ENCODE measurements at regions not wholly inside any gene's neighbourhood (a gene's known extent, or its start where the extent isn't known, plus 50 kb on each side); places are given as distances from the start of the nearest gene placed in this dataset.

DNA sequence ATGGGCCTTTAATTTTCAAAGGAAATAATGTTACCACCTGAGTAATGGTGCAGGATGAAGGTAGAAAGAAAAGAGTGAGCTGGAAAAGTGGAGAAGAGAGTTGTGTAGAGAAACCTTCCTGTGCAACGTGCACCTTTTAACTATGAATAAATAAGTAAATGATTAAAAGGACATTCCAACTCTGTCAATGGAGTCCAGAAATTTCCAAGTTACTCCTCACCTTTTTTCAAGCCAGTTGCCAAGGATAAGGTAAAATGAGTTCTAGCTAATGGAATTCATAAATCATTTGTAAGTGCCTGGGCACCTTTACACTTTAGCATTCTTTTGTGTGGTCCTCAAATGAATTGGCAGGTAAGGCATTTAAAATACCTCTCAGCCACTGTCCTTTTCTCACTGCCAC lies 549.4 kb upstream of the NRP1 start:
- Histone ChIP-seq H4K8ac (ENCODE audit: low read depth, low read length) (no peak overlapping the region), H4K91ac (ENCODE audit: low read depth, low read length) (no peak overlapping the region), H2AK5ac (ENCODE audit: low read length) (no peak overlapping the region), H3K4me2 (ENCODE audit: low read length) (no peak overlapping the region), H3K23ac (ENCODE audit: low read length) (no peak overlapping the region), H3K9ac (ENCODE audit: low read length) (no peak overlapping the region), H2AFZ (ENCODE audit: insufficient read depth, low read length, poor library complexity) (no peak overlapping the region), H3K79me1 (ENCODE audit: low read length) (no peaks in the 10 kb centered on the region), H3K4me3 (ENCODE audit: low read depth, low read length) (no peak overlapping the region), H3K27ac (ENCODE audit: low read depth, low read length) (no peak overlapping the region), H3K4ac (ENCODE audit: low read depth, low read length) (no peak overlapping the region), H3K18ac (ENCODE audit: low read length) (no peak overlapping the region), H3K27me3 (ENCODE audit: insufficient read depth, low read length) (no peaks in the 10 kb centered on the region), H2BK120ac (ENCODE audit: insufficient read depth, low read length, poor library complexity) (no peak overlapping the region), H3K14ac (ENCODE audit: low read length) (no peak overlapping the region), H3K4me1 (ENCODE audit: control insufficient read depth in 1 of 2, insufficient read depth in 2 of 2, low read length in 2 of 2) (peaks cover 0 to 5% of the 10 kb centered on the region in 2 experiments), H4K12ac (ENCODE audit: low read depth, low read length) (no peak overlapping the region), H2BK12ac (ENCODE audit: low read length) (no peak overlapping the region), H3K36me3 (ENCODE audit: control insufficient read depth in 1 of 2, insufficient read depth in 2 of 2, low read length in 2 of 2) (no peaks in the 10 kb centered on the region), H3K79me2 (ENCODE audit: control insufficient read depth, insufficient read depth, low read length, poor library complexity) (no peaks in the 10 kb centered on the region), H3K9me3 (ENCODE audit: insufficient read depth, low read depth, low read length) (no peaks in the 10 kb centered on the region), H2BK5ac (ENCODE audit: low read depth, low read length, poor library complexity) (no peak overlapping the region)
- no peak for DNase-seq
- WGBS (ENCODE audit: extremely low coverage, insufficient coverage, insufficient read length) = no CpG with 5 or more reads among the region's 1 CpG

DNA sequence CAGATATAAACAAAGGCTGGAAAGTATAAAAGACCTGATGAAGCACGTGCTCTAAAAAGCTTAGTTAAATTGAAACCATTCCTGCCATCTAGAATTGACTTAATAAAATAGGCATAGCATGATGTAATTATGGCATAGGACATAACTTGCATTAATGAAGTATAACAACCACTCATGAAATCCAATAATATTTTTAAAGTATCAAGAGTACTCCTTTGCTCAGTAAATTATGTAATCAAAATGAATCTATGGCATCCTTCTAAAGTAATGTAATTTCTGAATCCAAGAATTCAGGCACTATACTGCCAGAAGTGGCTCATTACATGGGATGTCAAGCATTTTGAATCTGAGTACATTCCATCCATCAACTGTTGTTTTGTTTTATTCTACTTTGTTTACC lies 548.5 kb upstream of the NRP1 start:
- WGBS (ENCODE audit: extremely low coverage, insufficient coverage, insufficient read length) = no CpG with 5 or more reads among the region's 1 CpG
- DNase-seq = no peak
- Histone ChIP-seq H2BK5ac (ENCODE audit: low read depth, low read length, poor library complexity) (no peak overlapping the region), H3K4me2 (ENCODE audit: low read length) (no peak overlapping the region), H2BK12ac (ENCODE audit: low read length) (no peak overlapping the region), H4K91ac (ENCODE audit: low read depth, low read length) (no peak overlapping the region), H3K9ac (ENCODE audit: low read length) (no peak overlapping the region), H3K36me3 (ENCODE audit: control insufficient read depth in 1 of 2, insufficient read depth in 2 of 2, low read length in 2 of 2) (no peaks in the 10 kb centered on the region), H3K23ac (ENCODE audit: low read length) (no peak overlapping the region), H2BK120ac (ENCODE audit: insufficient read depth, low read length, poor library complexity) (no peak overlapping the region), H4K12ac (ENCODE audit: low read depth, low read length) (no peak overlapping the region), H3K4me3 (ENCODE audit: low read depth, low read length) (no peak overlapping the region), H3K27ac (ENCODE audit: low read depth, low read length) (no peak overlapping the region), H3K18ac (ENCODE audit: low read length) (no peak overlapping the region), H3K79me2 (ENCODE audit: control insufficient read depth, insufficient read depth, low read length, poor library complexity) (no peaks in the 10 kb centered on the region), H3K4me1 (ENCODE audit: control insufficient read depth in 1 of 2, insufficient read depth in 2 of 2, low read length in 2 of 2) (peaks cover 0 to 5% of the 10 kb centered on the region in 2 experiments), H4K8ac (ENCODE audit: low read depth, low read length) (no peak overlapping the region), H3K79me1 (ENCODE audit: low read length) (no peaks in the 10 kb centered on the region), H3K4ac (ENCODE audit: low read depth, low read length) (no peak overlapping the region), H3K27me3 (ENCODE audit: insufficient read depth, low read length) (no peaks in the 10 kb centered on the region), H3K9me3 (ENCODE audit: insufficient read depth, low read depth, low read length) (no peaks in the 10 kb centered on the region), H2AK5ac (ENCODE audit: low read length) (no peak overlapping the region), H3K14ac (ENCODE audit: low read length) (no peak overlapping the region), H2AFZ (ENCODE audit: insufficient read depth, low read length, poor library complexity) (no peak overlapping the region)

DNA sequence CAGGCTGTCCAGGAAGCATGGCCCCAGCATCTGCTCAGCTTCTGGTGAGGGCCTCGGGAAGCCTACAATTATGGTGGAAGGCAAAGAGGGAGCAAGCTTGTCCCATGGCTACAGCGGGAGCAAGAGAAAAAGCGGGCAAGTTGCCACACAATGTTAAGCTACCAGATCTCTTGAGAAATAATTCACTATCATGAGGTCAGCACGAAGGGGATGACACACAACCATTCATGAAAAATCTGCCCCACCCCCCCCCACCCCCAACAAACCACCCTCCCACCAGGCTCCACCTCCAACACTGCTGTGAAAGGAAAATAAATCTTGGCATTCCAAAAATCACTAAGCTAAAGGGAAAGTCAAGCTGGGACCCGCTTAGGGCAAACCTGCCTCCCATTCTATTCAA lies 545.8 kb upstream of the NRP1 start:
- H2BK12ac ChIP-seq (ENCODE audit: low read length) = no peak overlapping the region

DNA sequence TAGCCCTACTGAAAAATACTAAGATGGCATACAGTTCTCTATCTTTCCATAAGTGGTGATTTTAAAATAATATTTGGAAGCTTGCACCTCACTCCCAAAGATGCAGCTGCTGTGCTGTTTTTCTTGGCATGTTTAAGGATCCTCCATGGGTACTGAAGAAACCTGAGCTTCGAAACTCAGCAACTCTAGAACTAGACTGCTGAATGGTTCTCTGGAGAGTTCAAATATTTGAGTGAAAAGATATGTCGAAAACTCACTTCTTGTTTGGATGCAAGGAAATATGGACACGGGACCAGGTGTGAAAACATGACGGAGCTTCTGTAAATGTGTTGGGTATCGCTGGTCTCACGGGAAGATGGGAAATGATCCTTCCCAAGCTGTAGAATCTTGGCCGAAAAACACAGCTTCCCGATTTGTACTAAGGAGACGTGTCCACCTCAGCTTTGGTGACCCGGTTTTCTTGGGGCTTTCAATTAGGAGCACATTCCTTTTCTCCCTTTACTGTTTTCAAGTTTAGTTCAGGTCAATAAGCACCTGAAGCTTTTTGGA lies 543.8 kb upstream of the NRP1 start:
- Histone ChIP-seq H3K4me2 (ENCODE audit: low read length) (no peak overlapping the region), H2AFZ (ENCODE audit: insufficient read depth, low read length, poor library complexity) (no peak overlapping the region), H3K9me3 (ENCODE audit: insufficient read depth, low read depth, low read length) (no peaks in the 10 kb centered on the region), H4K12ac (ENCODE audit: low read depth, low read length) (no peak overlapping the region), H3K36me3 (ENCODE audit: control insufficient read depth in 1 of 2, insufficient read depth in 2 of 2, low read length in 2 of 2) (no peaks in the 10 kb centered on the region), H3K4me1 (ENCODE audit: control insufficient read depth in 1 of 2, insufficient read depth in 2 of 2, low read length in 2 of 2) (no peaks in the 10 kb centered on the region), H4K91ac (ENCODE audit: low read depth, low read length) (no peak overlapping the region), H3K79me1 (ENCODE audit: low read length) (no peaks in the 10 kb centered on the region), H3K27ac (ENCODE audit: low read depth, low read length) (no peak overlapping the region), H3K4ac (ENCODE audit: low read depth, low read length) (no peak overlapping the region), H3K14ac (ENCODE audit: low read length) (no peak overlapping the region), H2BK120ac (ENCODE audit: insufficient read depth, low read length, poor library complexity) (no peak overlapping the region), H3K9ac (ENCODE audit: low read length) (no peak overlapping the region), H2BK12ac (ENCODE audit: low read length) (no peak overlapping the region), H3K18ac (ENCODE audit: low read length) (no peak overlapping the region), H3K79me2 (ENCODE audit: control insufficient read depth, insufficient read depth, low read length, poor library complexity) (no peaks in the 10 kb centered on the region), H3K4me3 (ENCODE audit: low read depth, low read length) (no peak overlapping the region), H2BK5ac (ENCODE audit: low read depth, low read length, poor library complexity) (no peak overlapping the region), H3K27me3 (ENCODE audit: insufficient read depth, low read length) (no peaks in the 10 kb centered on the region), H4K8ac (ENCODE audit: low read depth, low read length) (no peak overlapping the region), H2AK5ac (ENCODE audit: low read length) (no peak overlapping the region), H3K23ac (ENCODE audit: low read length) (no peak overlapping the region)
- WGBS (ENCODE audit: extremely low coverage, insufficient coverage, insufficient read length) = no CpG with 5 or more reads among the region's 10 CpGs
- DNase-seq = no peak

More for the DNA sequence above, 545.8 kb upstream of the NRP1 start:
- no peak for DNase-seq
- no peak overlapping the region for H3K23ac ChIP-seq (ENCODE audit: low read length)
- no peak overlapping the region for H2BK5ac ChIP-seq (ENCODE audit: low read depth, low read length, poor library complexity)
- no peaks in the 10 kb centered on the region for H3K36me3 ChIP-seq (ENCODE audit: control insufficient read depth in 1 of 2, insufficient read depth in 2 of 2, low read length in 2 of 2)
- H3K4me3 ChIP-seq (ENCODE audit: low read depth, low read length) = no peak overlapping the region
- H2AK5ac ChIP-seq (ENCODE audit: low read length) = no peak overlapping the region
- no peaks in the 10 kb centered on the region for H3K9me3 ChIP-seq (ENCODE audit: insufficient read depth, low read depth, low read length)
- no peak overlapping the region for H3K14ac ChIP-seq (ENCODE audit: low read length)
- H4K8ac ChIP-seq (ENCODE audit: low read depth, low read length) = no peak overlapping the region
- no peaks in the 10 kb centered on the region for H3K27me3 ChIP-seq (ENCODE audit: insufficient read depth, low read length)
- no peak overlapping the region for H4K91ac ChIP-seq (ENCODE audit: low read depth, low read length)
- no peak overlapping the region for H3K18ac ChIP-seq (ENCODE audit: low read length)
- no peak overlapping the region for H3K27ac ChIP-seq (ENCODE audit: low read depth, low read length)
- no peaks in the 10 kb centered on the region for H3K79me2 ChIP-seq (ENCODE audit: control insufficient read depth, insufficient read depth, low read length, poor library complexity)
- peaks cover 0 to 5% of the 10 kb centered on the region in 2 experiments for H3K4me1 ChIP-seq (ENCODE audit: control insufficient read depth in 1 of 2, insufficient read depth in 2 of 2, low read length in 2 of 2)
- no peak overlapping the region for H2AFZ ChIP-seq (ENCODE audit: insufficient read depth, low read length, poor library complexity)
- no peak overlapping the region for H2BK120ac ChIP-seq (ENCODE audit: insufficient read depth, low read length, poor library complexity)
- no peak overlapping the region for H3K9ac ChIP-seq (ENCODE audit: low read length)
- H3K79me1 ChIP-seq (ENCODE audit: low read length) = no peaks in the 10 kb centered on the region
- no CpG with 5 or more reads among the region's 5 CpGs for WGBS (ENCODE audit: extremely low coverage, insufficient coverage, insufficient read length)
- no peak overlapping the region for H3K4ac ChIP-seq (ENCODE audit: low read depth, low read length)
- no peak overlapping the region for H4K12ac ChIP-seq (ENCODE audit: low read depth, low read length)
- H3K4me2 ChIP-seq (ENCODE audit: low read length) = no peak overlapping the region

All from trophoblast cell (in vitro differentiated cells and primary cell).